AG04449 (cell line): ENCODE measurements at regions not wholly inside any gene's neighbourhood (a gene's known extent, or its start where the extent isn't known, plus 50 kb on each side); places are given as distances from the start of the nearest gene placed in this dataset.

Experiments
- CTCF ChIA-PET: fragments of 350-600 bp; formaldehyde crosslinking; extraction: SDS; loops from one replicate; lab custom pipeline; 2021; ENCODE audit warnings: antibody characterized with exemption; lab: Yijun Ruan, JAX
- POLR2A ChIA-PET: fragments of 400-600, 350-600 bp; formaldehyde crosslinking; extraction: SDS; loops from one replicate; lab custom pipeline; 2020; ENCODE audit warnings: antibody characterized with exemption, inconsistent platforms; lab: Yijun Ruan, JAX
- DNase-seq: peaks from one replicate; pipeline ENCODE4 v3.0.0-alpha.2; 2010; ENCODE audit warnings: low read depth, low spot score
- H3K4me3 ChIP-seq: 2 replicates; pipeline ENCODE4 v1.5.1; 2011; ENCODE audit warnings: low read depth, mild to moderate bottlenecking, control low read depth, low read length
- TF ChIP-seq, protein P1 (sequence below): IDR thresholded peaks from one replicate; pipeline ENCODE4 v1.5.1; 2011; ENCODE audit warnings: mild to moderate bottlenecking, moderate library complexity, low read length, control low read depth, inconsistent platforms; ENCODE audit not compliant: insufficient read depth; ENCODE audit errors: missing control alignments

DNA sequence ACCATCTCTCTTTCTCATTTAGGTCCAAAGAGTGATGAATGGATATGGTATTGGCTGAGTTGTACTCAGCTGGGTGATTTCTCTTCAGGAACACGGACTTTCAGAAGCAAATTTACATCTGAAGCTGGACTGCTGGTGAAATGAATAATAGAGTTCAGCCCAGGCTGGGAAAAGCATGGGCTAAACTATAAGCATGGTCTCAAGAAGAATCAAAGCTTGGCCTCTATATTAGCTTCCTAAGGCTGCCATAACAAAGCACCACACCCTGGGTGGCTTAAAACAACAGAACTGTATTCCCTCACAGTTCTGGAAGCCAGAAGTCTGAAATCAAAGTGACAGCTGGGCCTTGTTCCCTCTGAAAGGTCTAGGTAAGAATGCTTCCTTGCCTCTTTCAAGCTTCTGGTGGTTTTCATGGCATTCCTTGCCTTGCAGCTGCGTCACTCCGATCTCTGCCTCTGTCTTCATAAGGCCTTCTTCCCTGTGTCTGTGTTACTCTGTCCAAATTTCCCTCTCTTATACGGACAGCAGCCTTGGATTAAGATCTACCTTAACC is 89.8 kb upstream of the CES5A start:
- CTCF ChIA-PET: interaction anchor here (0.7 kb wide), 1 partner anchor 47 kb away, joined by 3 read pairs; no protein-coding TSS in a partner anchor

DNA sequence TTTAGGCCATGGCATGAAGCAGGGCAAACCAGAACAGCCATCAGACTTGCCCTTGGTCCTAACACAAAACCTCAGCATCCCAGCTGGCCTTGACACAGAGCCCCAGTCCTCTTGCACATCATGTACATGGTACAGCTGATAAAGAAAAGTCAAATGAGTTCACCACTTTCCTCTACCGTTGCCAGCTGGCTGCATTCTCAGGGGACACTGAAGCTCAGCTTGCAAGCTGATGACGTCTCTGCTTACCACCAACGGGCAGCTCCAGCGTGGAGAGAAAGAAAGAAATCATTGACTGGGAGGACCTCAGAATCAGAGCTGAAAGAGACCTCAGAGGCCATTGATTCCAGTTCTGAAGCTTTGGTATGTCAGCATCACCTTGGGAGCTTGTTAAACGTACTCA is 80.7 kb upstream of the CES5A start:
- TF ChIP-seq, protein P1, sequence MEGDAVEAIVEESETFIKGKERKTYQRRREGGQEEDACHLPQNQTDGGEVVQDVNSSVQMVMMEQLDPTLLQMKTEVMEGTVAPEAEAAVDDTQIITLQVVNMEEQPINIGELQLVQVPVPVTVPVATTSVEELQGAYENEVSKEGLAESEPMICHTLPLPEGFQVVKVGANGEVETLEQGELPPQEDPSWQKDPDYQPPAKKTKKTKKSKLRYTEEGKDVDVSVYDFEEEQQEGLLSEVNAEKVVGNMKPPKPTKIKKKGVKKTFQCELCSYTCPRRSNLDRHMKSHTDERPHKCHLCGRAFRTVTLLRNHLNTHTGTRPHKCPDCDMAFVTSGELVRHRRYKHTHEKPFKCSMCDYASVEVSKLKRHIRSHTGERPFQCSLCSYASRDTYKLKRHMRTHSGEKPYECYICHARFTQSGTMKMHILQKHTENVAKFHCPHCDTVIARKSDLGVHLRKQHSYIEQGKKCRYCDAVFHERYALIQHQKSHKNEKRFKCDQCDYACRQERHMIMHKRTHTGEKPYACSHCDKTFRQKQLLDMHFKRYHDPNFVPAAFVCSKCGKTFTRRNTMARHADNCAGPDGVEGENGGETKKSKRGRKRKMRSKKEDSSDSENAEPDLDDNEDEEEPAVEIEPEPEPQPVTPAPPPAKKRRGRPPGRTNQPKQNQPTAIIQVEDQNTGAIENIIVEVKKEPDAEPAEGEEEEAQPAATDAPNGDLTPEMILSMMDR: no peak
- no peak overlapping the region for H3K4me3 ChIP-seq
- DNase-seq: no peak
- CTCF ChIA-PET: interaction anchor here (0.9 to 5.5 kb wide), 2 partner anchors 11 to 363 kb away, joined by 3 to 36 read pairs; no protein-coding TSS in a partner anchor
- POLR2A ChIA-PET: no interaction called here

More for the DNA sequence above, 89.8 kb upstream of the CES5A start:
- H3K4me3 ChIP-seq: no peak overlapping the region
- POLR2A ChIA-PET: no interaction called here
- TF ChIP-seq, protein P1: no peak
- no peak for DNase-seq

DNA sequence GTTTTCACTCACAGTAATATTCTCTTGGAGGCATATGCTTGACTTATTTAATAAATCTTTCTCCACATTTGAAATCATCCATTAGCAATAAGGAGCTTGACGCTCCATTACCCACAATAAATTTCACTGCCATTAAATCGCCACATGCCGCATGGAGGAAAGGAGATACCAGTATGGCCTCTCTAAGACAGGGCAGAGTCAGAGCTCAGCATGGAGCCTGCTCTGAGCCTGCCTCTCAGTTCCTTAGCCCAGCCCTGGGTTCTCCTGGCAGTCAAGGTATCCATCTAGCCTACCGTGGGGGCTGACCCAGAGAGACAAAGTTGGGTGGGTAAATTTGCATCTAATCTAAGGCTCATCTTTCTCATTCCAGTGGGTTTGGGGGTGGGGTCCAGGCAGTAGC is 80.3 kb upstream of the CES5A start:
- TF ChIP-seq, protein P1: no peak
- H3K4me3 ChIP-seq: no peak overlapping the region
- POLR2A ChIA-PET: no interaction called here
- CTCF ChIA-PET: interaction anchor here (0.9 to 5.5 kb wide), 2 partner anchors 11 to 363 kb away, joined by 3 to 36 read pairs; no protein-coding TSS in a partner anchor
- DNase-seq: no peak

DNA sequence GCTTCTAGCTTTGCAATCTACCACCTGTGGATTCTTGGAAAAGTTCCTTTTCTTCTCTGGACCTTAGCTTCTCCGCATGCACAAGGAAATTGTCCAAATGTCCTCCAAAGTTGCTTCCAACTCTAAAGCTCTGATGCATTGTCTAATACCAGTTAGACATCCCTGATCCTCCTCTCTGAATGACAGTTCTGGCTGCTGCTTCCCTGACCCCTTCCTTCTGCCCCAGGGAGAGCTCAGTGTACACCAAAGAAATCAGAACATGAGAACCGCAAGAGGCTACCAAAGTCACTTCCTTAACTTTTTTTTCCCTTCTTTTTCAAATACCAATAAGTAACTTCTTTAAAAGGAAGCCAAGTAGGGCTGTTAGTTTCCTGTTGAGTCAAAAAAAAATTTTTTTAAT is 79.7 kb upstream of the CES5A start:
- no peak for DNase-seq
- TF ChIP-seq, protein P1: no peak
- no peak overlapping the region for H3K4me3 ChIP-seq
- POLR2A ChIA-PET: no interaction called here
- CTCF ChIA-PET: interaction anchor here (0.9 to 5.5 kb wide), 2 partner anchors 10 to 364 kb away, joined by 3 to 36 read pairs; no protein-coding TSS in a partner anchor

DNA sequence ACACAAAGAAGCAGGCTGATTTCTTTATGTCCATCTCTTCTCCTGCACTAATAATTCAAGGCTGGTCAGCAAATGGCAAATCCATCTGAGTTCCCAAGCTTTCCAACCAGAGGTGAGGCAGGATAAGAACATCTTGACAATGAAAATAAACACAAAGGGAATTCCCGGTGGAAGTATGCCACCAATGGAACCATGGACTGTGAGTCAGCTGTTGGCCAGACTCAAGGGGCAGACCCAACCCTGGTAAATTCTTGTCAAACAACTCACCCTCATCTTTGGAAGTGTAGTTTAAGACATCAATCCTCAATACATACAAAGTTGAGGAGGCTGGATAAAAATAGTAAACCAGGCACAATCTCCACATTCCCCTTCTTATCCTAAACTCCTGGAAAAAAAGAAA is 74.3 kb upstream of the CES5A start:
- CTCF ChIA-PET: interaction anchor here (1.0 kb wide), 1 partner anchor 369 kb away, joined by 7 read pairs; no protein-coding TSS in a partner anchor
- TF ChIP-seq, protein P1: no peak
- POLR2A ChIA-PET: no interaction called here
- no peak for DNase-seq
- no peak overlapping the region for H3K4me3 ChIP-seq

DNA sequence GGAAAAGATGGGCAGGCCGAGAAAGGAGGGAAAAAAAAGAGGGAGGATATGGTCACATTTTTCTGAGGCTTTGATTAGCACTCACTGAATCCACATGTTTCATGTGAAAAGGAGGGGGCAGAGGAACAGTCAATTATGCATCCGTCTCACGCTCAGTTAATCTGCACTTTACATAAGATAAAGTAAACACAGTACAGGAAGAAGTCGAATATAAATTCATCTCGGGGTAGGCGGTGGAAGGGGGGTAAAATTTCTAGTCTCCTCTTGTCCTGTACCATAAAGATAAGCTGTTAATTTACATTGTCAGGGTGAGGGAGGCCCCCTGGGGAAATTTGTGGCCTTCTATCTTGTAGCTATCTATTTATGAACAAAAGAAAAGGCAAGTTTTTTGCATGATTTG is 73.1 kb upstream of the CES5A start:
- ChIA-PET CTCF (interaction anchor here (7.4 kb wide), 1 partner anchor 372 kb away, joined by 224 read pairs; no protein-coding TSS in a partner anchor), POLR2A (no interaction called here)
- no peak overlapping the region for H3K4me3 ChIP-seq
- DNase-seq: no peak
- TF ChIP-seq, protein P1: no peak
